ENCODE measurements at regions not wholly inside any gene's neighbourhood (a gene's known extent, or its start where the extent isn't known, plus 50 kb on each side); places are given as distances from the start of the nearest gene placed in this dataset.

DNA sequence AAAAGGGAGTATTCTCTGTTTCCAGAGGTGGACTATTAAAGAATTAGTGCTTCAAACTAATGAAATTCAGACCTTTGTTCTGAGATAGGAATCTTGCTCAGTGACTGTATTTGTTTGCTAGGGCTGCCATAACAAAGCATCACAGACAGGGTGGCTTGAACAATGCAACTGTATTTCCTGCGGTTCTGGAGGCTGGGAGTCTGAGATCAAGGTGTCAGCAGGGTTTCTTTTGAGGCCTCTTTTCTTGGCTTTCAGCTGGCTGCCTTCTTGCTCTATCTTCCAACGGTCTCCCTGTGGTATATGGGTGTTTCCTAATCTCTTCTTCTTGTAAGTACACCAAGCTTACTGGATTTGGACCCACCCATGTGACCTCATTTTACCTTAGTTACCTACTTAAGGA is 264.6 kb upstream of the PROX1 start:
- TF ChIP-seq, protein P1, sequence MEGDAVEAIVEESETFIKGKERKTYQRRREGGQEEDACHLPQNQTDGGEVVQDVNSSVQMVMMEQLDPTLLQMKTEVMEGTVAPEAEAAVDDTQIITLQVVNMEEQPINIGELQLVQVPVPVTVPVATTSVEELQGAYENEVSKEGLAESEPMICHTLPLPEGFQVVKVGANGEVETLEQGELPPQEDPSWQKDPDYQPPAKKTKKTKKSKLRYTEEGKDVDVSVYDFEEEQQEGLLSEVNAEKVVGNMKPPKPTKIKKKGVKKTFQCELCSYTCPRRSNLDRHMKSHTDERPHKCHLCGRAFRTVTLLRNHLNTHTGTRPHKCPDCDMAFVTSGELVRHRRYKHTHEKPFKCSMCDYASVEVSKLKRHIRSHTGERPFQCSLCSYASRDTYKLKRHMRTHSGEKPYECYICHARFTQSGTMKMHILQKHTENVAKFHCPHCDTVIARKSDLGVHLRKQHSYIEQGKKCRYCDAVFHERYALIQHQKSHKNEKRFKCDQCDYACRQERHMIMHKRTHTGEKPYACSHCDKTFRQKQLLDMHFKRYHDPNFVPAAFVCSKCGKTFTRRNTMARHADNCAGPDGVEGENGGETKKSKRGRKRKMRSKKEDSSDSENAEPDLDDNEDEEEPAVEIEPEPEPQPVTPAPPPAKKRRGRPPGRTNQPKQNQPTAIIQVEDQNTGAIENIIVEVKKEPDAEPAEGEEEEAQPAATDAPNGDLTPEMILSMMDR (IDR thresholded peaks at IDR 0.05; ENCODE audit: extremely low read depth, missing control alignments): no peak
- no peak for DNase-seq (ENCODE audit: low spot score)

DNA sequence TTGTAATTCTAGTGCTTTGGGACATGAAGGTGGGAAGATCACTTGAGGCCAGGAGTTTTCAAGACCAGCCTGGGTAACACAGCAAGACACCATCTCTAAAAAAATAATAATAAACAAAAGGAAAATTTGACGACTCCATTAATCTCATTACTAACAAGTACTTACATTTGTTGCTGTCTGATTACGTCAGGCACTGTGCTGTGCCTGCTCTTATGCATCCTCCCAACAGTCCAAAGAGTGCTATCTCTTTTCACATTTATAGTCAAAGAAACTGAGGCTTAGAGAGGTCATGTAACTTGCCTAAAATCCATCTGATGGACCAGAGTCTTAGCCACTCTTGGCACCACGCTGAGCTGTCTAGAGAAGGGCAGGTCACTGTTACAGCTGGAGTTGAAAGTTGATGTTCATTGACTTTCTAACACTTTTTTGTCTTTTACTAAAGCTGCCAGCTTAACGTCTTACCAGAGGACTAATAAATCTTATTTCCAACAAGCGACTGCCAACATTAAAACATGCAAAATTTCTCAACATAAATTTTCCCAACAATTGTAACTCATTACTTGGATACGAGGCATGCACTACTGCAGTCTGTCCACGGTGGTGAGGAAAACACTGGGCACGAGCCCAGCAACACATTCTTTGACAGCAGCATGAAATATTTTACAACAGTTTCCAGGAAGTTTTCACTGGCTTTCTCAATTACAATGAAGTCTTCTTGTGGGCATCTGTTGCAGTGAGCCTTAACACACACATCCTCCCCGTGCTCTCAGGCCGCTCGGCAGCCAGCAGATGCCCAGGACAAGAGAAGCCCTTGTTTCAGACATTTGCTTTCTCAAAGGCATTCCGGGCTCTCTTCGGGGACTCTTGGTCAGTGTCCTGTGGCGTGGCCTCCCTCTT is 262.9 kb upstream of the PROX1 start:
- DNase-seq (ENCODE audit: low spot score): no peak
- TF ChIP-seq, protein P1 (IDR thresholded peaks at IDR 0.05; ENCODE audit: extremely low read depth, missing control alignments): no peak

DNA sequence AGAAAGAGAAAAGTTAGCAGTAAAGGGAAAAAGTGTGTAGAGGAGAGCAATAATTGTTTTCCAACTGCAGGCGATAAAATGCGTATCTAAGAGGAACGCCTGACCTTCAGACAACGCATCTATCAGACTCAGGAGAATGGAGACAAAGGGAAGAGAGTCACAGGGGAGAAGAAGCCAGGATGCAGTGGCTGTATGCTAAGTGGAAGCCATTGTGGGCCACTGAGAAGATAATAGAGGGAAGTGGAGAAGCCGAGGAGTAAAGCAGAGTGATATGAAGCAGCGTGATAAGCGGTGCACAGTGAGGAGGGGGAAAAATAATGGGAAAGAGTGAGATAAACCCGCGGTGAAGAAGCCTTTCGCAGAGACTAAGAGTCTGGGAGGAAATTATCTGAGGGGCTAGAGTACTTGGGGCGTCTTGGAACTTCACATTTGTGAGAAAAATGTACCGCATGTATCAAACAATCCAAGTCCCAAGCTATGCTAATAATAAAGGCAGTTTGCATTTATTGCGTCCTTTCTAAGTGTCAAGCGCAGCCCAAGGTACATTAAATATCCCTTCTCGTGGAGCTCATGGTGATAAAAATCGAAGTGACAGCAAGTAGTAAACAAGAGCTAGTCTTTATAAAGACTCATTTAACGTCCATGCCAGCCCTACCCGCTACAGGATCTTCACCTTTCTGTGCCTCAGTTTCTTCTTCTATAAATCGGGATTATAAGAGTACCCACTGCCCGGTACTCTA is 259.8 kb upstream of the PROX1 start:
- DNase-seq (ENCODE audit: low spot score): no peak
- TF ChIP-seq, protein P1 (IDR thresholded peaks at IDR 0.05; ENCODE audit: extremely low read depth, missing control alignments): no peak

DNA sequence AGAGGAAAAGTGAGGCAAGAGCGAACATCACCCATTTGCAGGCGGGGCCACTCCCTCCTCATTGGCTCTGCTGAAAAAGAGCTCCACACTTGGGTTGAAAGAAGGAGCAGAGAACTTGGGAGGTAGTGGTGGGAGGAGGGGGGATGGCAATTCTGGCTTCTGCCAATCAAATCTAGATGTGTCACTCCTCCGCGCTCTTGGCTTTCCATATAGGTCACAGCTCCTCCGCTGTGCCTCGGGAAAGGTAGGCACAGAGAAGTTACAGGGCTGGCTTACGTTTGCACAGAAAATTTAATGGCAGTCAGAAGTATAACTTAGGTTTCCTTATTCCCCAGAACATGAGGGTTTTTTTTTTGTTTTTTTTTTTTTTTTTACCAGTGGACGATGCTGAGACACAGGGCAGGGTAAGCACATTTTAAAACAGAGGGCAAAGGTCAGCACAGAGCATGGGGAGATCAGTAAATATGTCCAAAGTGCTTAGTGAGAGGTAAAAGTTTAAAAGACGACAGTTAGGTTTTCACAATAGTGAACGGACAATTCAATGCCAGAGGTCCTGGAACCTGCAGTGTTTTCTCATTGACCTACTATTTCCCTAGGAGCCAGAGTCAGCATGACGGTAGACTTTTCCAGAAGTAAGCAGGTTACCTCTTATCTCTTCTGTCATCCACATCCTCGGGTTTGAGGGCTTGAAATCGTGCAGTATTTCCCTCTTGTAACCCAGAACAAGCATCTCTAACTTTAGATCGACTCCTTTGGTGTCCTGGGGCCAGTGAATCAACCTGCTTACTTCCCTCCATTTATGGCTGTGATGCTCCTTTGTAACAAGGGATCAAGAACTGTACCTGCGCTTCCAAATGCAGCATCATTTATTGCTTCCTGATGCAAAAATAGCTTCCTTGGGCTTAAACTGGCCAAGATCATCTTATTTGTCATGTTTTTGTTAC is 258.9 kb upstream of the PROX1 start:
- DNase-seq (ENCODE audit: low spot score): no peak
- TF ChIP-seq, protein P1 (IDR thresholded peaks at IDR 0.05; ENCODE audit: extremely low read depth, missing control alignments): no peak

DNA sequence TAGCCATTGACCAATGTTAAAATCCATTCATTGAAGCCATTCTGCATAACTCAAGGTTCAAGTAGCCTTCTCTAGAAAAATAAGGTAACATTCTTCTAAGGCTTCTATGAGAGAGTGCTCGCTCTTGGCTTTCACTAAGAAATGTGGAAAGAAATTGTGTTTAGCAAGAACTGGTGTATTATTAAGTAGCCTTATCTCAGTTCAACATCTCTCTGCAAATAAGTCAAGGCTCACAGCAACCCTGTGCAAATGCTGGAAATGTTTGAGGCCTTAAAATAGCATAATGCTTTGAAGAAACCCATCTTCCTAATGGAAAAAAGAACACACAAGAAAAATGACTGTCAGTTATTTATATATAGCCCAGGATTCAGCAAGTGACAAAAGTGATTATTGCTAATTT is 254.1 kb upstream of the PROX1 start:
- TF ChIP-seq, protein P1 (IDR thresholded peaks at IDR 0.05; ENCODE audit: extremely low read depth, missing control alignments): no peak
- DNase-seq (ENCODE audit: low spot score): no peak

DNA sequence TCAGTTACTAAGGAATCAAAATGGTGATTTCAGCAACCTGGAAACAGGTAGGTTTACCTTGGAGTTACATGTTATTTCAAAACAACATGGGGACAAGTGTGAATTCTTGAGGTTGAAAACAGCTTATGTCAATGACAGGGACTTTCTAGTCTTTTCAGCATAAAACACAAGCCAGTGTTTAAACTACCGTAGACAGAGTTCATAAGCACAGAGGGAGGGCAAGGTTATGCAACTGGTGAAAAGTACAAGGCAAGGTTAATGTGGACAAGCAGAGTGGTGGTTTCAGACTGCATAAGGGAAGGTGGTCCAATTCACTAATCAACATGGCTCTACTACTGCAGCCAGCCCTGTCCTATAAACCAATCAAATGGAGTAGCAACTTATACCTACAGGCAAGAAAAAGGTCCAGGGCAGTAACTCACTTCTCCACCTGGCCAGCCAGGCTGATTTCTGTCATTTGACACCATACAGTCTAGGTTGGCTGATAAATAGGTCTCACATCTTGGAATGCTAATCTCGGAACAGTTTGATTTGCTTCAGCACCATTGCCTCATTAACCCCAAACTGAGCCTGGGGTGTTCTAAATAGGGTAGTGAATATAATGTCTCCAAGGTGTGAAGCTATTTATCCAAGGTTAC is 250.3 kb upstream of the PROX1 start:
- TF ChIP-seq, protein P1 (IDR thresholded peaks at IDR 0.05; ENCODE audit: extremely low read depth, missing control alignments): no peak
- no peak for DNase-seq (ENCODE audit: low spot score)
